ENCODE measurements at regions not wholly inside any gene's neighbourhood (a gene's known extent, or its start where the extent isn't known, plus 50 kb on each side); places are given as distances from the start of the nearest gene placed in this dataset.

DNA sequence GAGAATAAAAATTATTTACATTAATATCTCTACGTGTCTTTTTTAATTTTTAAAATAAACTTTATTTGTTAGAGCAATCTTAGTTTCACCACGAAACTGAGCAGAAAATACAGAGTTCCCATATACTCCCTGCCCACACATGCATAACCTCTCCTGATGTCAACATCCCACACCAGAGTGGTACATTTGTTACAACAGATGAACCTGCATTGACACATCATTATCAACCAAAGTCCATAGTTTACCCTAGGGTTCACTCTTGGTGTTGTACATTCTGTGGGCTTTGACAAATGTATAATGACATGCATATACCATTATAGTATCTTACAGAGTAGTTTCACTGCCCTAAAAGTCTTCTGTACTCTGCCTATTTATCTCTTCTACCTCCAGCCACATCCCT, 110.6 kb upstream of the OTUD4 start:
- TF ChIP-seq TCF7L2 (IDR thresholded peaks at IDR 0.05; ENCODE audit: low read depth, low read length) (no peak), POLR2AphosphoS5 (IDR thresholded peaks at IDR 0.05; ENCODE audit: low read depth, low read length) (no peak), REST (IDR thresholded peaks at IDR 0.05; ENCODE audit: insufficient read depth in 1 of 2, low read depth in 2 of 2, low read length in 1 of 2) (no peak)
- TF ChIP-seq, protein P1, sequence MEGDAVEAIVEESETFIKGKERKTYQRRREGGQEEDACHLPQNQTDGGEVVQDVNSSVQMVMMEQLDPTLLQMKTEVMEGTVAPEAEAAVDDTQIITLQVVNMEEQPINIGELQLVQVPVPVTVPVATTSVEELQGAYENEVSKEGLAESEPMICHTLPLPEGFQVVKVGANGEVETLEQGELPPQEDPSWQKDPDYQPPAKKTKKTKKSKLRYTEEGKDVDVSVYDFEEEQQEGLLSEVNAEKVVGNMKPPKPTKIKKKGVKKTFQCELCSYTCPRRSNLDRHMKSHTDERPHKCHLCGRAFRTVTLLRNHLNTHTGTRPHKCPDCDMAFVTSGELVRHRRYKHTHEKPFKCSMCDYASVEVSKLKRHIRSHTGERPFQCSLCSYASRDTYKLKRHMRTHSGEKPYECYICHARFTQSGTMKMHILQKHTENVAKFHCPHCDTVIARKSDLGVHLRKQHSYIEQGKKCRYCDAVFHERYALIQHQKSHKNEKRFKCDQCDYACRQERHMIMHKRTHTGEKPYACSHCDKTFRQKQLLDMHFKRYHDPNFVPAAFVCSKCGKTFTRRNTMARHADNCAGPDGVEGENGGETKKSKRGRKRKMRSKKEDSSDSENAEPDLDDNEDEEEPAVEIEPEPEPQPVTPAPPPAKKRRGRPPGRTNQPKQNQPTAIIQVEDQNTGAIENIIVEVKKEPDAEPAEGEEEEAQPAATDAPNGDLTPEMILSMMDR (IDR thresholded peaks at IDR 0.05) = no peak

Data from Panc1 (cell line).